Neural cell (in vitro differentiated cells): ENCODE measurements at regions not wholly inside any gene's neighbourhood (a gene's known extent, or its start where the extent isn't known, plus 50 kb on each side); places are given as distances from the start of the nearest gene placed in this dataset.

Source experiments
- H2AFZ ChIP-seq: fragments of 200-600, 300-800 bp; sonication (generic), shearing (Covaris generic); 2 replicates; pipeline ENCODE4 v1.6.0; 2014; ENCODE audit warnings: low read depth, mild to moderate bottlenecking, antibody characterized with exemption, low read length, moderate library complexity
- H3F3A ChIP-seq: fragments of 200-600 bp; shearing (Covaris generic); 2 replicates; pipeline ENCODE4 v1.6.1; 2016; ENCODE audit warnings: mild to moderate bottlenecking, moderate library complexity, mixed read lengths, antibody characterized with exemption, low read length; ENCODE audit not compliant: insufficient read depth, poor library complexity, severe bottlenecking
- H3K27ac ChIP-seq: fragments of 200-600, 300-800 bp; sonication (generic), shearing (Covaris generic); 2 replicates; pipeline ENCODE4 v1.5.1; 2014; ENCODE audit warnings: mild to moderate bottlenecking, low read length, moderate library complexity
- H3K27me3 ChIP-seq: fragments of 300-800, 200-600 bp; sonication (generic), shearing (Covaris generic); 2 replicates; pipeline ENCODE4 v1.6.0; 2014; ENCODE audit warnings: mild to moderate bottlenecking, low read depth, low read length, moderate library complexity; ENCODE audit not compliant: insufficient read depth
- H3K36me3 ChIP-seq: fragments of 300-800, 200-600 bp; sonication (generic), shearing (Covaris generic); 2 replicates; pipeline ENCODE4 v1.5.1; 2014; ENCODE audit warnings: mild to moderate bottlenecking, antibody characterized with exemption, low read length, moderate library complexity; ENCODE audit not compliant: insufficient read depth
- H3K4me2 ChIP-seq: fragments of 300-800, 200-600 bp; sonication (generic), shearing (Covaris generic); 2 replicates; pipeline ENCODE4 v1.6.0; 2014; ENCODE audit warnings: mild to moderate bottlenecking, low read length
- H3K4me3 ChIP-seq: fragments of 300-800, 200-600 bp; sonication (generic), shearing (Covaris generic); 2 replicates; pipeline ENCODE4 v1.5.1; 2014; ENCODE audit warnings: mild to moderate bottlenecking, low read length, moderate library complexity
- H3K79me2 ChIP-seq: fragments of 200-600 bp; shearing (Covaris generic); replicated peaks from 2 replicates; pipeline ENCODE4 v1.6.0; 2014; ENCODE audit warnings: mild to moderate bottlenecking, low read length, moderate library complexity; ENCODE audit not compliant: insufficient read depth
- H3K9ac ChIP-seq: fragments of 300-800, 200-600 bp; sonication (generic), shearing (Covaris generic); 2 replicates; pipeline ENCODE4 v1.6.1; 2016; ENCODE audit warnings: mild to moderate bottlenecking, low read length, mixed read lengths
- H3K9me2 ChIP-seq: fragments of 200-600 bp; shearing (Covaris generic); 2 replicates; pipeline ENCODE4 v1.6.1; 2016; ENCODE audit warnings: mild to moderate bottlenecking, low read length, mixed read lengths; ENCODE audit not compliant: insufficient read depth
- H3K9me3 ChIP-seq: fragments of 200-600, 300-800 bp; sonication (generic), shearing (Covaris generic); 2 replicates; pipeline ENCODE4 v1.6.1; 2016; ENCODE audit warnings: mild to moderate bottlenecking, mixed run types, low read length, moderate library complexity, mixed read lengths
- H4K20me1 ChIP-seq: fragments of 200-600 bp; shearing (Covaris generic); 2 replicates; pipeline ENCODE4 v1.6.1; 2016; ENCODE audit warnings: mild to moderate bottlenecking, mixed run types; ENCODE audit not compliant: insufficient read depth
- EP300 ChIP-seq: fragments of 450-650 bp; conservative IDR thresholded peaks from 2 replicates; pipeline ENCODE4 v1.6.1; 2014; ENCODE audit warnings: antibody characterized with exemption, mild to moderate bottlenecking, moderate library complexity; ENCODE audit not compliant: poor library complexity, severe bottlenecking
- EZH2 ChIP-seq: fragments of 200-600, 300-800 bp; shearing (Covaris generic), sonication (generic); IDR thresholded peaks from 2 replicates; pipeline ENCODE4 v1.6.1; 2014; ENCODE audit warnings: antibody characterized with exemption, low read length, borderline replicate concordance, mild to moderate bottlenecking; ENCODE audit not compliant: insufficient read depth, poor library complexity, severe bottlenecking
- MXI1 ChIP-seq: fragments of 450-650 bp; conservative IDR thresholded peaks from 2 replicates; pipeline ENCODE4 v1.6.1; 2014; ENCODE audit warnings: antibody characterized with exemption, mild to moderate bottlenecking; ENCODE audit not compliant: poor library complexity, severe bottlenecking
- POLR2AphosphoS5 ChIP-seq: IDR thresholded peaks from 2 replicates; pipeline ENCODE4 v1.6.1; 2012
- RAD21 ChIP-seq: fragments of 450-650 bp; conservative IDR thresholded peaks from 2 replicates; pipeline ENCODE4 v1.6.1; 2014; ENCODE audit warnings: antibody characterized with exemption, mild to moderate bottlenecking, moderate library complexity
- SMC3 ChIP-seq: fragments of 450-650 bp; conservative IDR thresholded peaks from 2 replicates; pipeline ENCODE4 v1.6.1; 2014; ENCODE audit warnings: antibody characterized with exemption, mild to moderate bottlenecking, moderate library complexity; ENCODE audit not compliant: poor library complexity
- TAF1 ChIP-seq: IDR thresholded peaks from 2 replicates; pipeline ENCODE4 v1.6.1; 2012; ENCODE audit warnings: low read depth
- TF ChIP-seq, protein P1 (sequence below): IDR thresholded peaks from 2 replicates; pipeline ENCODE4 v1.6.1; 2012; ENCODE audit warnings: borderline replicate concordance
- TF ChIP-seq, protein P2 (sequence below): fragments of 450-650 bp; IDR thresholded peaks from 2 replicates; pipeline ENCODE4 v1.5.1; 2014; ENCODE audit warnings: antibody characterized with exemption, mild to moderate bottlenecking, moderate library complexity; ENCODE audit not compliant: poor library complexity, severe bottlenecking

DNA sequence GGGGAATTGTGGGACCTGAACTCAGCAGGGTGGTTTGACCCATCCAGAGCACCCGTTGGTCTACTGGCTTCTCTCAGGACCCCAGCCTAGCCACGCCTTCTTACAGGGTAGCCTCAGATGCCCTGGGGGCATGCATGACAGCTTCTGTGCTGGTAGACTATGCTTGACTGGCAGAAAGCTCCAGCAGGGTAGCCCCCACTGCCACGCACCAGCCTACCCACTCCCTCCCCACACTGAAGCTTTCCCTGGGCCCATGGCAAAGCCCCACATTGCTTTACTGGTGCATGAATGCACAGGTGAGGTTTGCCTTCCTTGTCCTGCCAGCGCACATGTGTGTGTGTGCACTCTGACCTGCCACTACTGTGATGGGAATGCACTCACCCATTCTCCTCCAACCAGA is 772.2 kb downstream of the LRFN5 start:
- H3K27me3 ChIP-seq, result no peaks in the 10 kb centered on the region
- no peaks in the 10 kb centered on the region for H3F3A ChIP-seq
- H3K4me3 ChIP-seq, result no peak overlapping the region
- H3K9me3 ChIP-seq, result no peaks in the 10 kb centered on the region
- no peak overlapping the region for H3K27ac ChIP-seq
- no peak overlapping the region for H2AFZ ChIP-seq
- H3K9ac ChIP-seq, result no peak overlapping the region
- H3K36me3 ChIP-seq, result no peaks in the 10 kb centered on the region
- H3K79me2 ChIP-seq, result no peaks in the 10 kb centered on the region
- TF ChIP-seq RAD21, result no peak
- no peak for TF ChIP-seq POLR2AphosphoS5
- TF ChIP-seq, protein P1, sequence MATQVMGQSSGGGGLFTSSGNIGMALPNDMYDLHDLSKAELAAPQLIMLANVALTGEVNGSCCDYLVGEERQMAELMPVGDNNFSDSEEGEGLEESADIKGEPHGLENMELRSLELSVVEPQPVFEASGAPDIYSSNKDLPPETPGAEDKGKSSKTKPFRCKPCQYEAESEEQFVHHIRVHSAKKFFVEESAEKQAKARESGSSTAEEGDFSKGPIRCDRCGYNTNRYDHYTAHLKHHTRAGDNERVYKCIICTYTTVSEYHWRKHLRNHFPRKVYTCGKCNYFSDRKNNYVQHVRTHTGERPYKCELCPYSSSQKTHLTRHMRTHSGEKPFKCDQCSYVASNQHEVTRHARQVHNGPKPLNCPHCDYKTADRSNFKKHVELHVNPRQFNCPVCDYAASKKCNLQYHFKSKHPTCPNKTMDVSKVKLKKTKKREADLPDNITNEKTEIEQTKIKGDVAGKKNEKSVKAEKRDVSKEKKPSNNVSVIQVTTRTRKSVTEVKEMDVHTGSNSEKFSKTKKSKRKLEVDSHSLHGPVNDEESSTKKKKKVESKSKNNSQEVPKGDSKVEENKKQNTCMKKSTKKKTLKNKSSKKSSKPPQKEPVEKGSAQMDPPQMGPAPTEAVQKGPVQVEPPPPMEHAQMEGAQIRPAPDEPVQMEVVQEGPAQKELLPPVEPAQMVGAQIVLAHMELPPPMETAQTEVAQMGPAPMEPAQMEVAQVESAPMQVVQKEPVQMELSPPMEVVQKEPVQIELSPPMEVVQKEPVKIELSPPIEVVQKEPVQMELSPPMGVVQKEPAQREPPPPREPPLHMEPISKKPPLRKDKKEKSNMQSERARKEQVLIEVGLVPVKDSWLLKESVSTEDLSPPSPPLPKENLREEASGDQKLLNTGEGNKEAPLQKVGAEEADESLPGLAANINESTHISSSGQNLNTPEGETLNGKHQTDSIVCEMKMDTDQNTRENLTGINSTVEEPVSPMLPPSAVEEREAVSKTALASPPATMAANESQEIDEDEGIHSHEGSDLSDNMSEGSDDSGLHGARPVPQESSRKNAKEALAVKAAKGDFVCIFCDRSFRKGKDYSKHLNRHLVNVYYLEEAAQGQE, result no peak
- TF ChIP-seq SMC3, result no peak
- TF ChIP-seq MXI1, result no peak
- no peak for TF ChIP-seq TAF1
- TF ChIP-seq, protein P2, sequence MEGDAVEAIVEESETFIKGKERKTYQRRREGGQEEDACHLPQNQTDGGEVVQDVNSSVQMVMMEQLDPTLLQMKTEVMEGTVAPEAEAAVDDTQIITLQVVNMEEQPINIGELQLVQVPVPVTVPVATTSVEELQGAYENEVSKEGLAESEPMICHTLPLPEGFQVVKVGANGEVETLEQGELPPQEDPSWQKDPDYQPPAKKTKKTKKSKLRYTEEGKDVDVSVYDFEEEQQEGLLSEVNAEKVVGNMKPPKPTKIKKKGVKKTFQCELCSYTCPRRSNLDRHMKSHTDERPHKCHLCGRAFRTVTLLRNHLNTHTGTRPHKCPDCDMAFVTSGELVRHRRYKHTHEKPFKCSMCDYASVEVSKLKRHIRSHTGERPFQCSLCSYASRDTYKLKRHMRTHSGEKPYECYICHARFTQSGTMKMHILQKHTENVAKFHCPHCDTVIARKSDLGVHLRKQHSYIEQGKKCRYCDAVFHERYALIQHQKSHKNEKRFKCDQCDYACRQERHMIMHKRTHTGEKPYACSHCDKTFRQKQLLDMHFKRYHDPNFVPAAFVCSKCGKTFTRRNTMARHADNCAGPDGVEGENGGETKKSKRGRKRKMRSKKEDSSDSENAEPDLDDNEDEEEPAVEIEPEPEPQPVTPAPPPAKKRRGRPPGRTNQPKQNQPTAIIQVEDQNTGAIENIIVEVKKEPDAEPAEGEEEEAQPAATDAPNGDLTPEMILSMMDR, result no peak
- no peak for TF ChIP-seq EP300
- TF ChIP-seq EZH2, result no peak
- H3K4me2 ChIP-seq, result no peak overlapping the region
- H4K20me1 ChIP-seq, result no peaks in the 10 kb centered on the region
- no peaks in the 10 kb centered on the region for H3K9me2 ChIP-seq

DNA sequence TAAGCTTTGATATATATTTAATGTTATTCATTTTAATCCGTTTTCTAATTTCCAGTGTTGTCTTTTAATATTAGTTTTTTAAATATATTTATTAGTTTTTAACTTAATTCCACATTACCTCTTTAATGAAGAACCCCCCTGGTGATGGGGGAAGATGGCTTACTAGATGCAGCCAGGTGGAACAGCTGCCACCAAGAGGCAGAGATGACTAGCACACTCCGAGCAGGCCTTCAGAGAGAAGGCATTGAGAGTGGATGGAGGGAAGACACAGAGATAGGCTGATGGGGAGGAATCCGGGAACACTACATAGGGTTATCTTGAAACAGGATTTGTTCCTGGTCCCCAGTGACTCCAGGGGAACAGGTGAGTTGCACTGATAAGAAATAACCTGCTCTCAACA is 771.6 kb downstream of the LRFN5 start:
- H3K9ac ChIP-seq, result no peak overlapping the region
- no peak overlapping the region for H3K4me3 ChIP-seq
- no peaks in the 10 kb centered on the region for H3K79me2 ChIP-seq
- TF ChIP-seq EP300, result no peak
- TF ChIP-seq POLR2AphosphoS5, result no peak
- no peak for TF ChIP-seq MXI1
- no peak for TF ChIP-seq SMC3
- TF ChIP-seq EZH2, result no peak
- TF ChIP-seq, protein P1, result no peak
- no peak for TF ChIP-seq TAF1
- TF ChIP-seq, protein P2, result no peak
- H3F3A ChIP-seq, result no peaks in the 10 kb centered on the region
- no peak overlapping the region for H2AFZ ChIP-seq
- no peaks in the 10 kb centered on the region for H3K9me3 ChIP-seq
- no peak overlapping the region for H3K27ac ChIP-seq
- no peaks in the 10 kb centered on the region for H3K36me3 ChIP-seq
- no peaks in the 10 kb centered on the region for H3K9me2 ChIP-seq
- no peak overlapping the region for H3K4me2 ChIP-seq
- no peaks in the 10 kb centered on the region for H3K27me3 ChIP-seq
- H4K20me1 ChIP-seq, result no peaks in the 10 kb centered on the region
